ENCODE measurements at regions not wholly inside any gene's neighbourhood (a gene's known extent, or its start where the extent isn't known, plus 50 kb on each side); places are given as distances from the start of the nearest gene placed in this dataset.
"Not testable (repeated sequence)": the region's sequence is repeated elsewhere in the genome, so short reads cannot be mapped to it uniquely, and the experiment has no call there.

- no peak overlapping the region for H3K27ac ChIP-seq
- H3K4me2 ChIP-seq, result no peak overlapping the region
- H3K4me1 ChIP-seq, result no peaks in the 10 kb centered on the region
- H3K9me3 ChIP-seq, result no peaks in the 10 kb centered on the region
- H4K20me1 ChIP-seq, result no peaks in the 10 kb centered on the region
- H3K9ac ChIP-seq, result no peak overlapping the region
- H3K36me3 ChIP-seq, result no peaks in the 10 kb centered on the region
- no peaks in the 10 kb centered on the region for H3K27me3 ChIP-seq
- no peak overlapping the region for H3K4me3 ChIP-seq
- TF ChIP-seq Cebpa-rat (IDR thresholded peaks at IDR 0.05), result no peak
Observed at GRCh38 chr12:69168828-69169227, 70.5 kb upstream of the CPSF6 start.

GRCh38 chr12:69170293-69170692, 69.1 kb upstream of the CPSF6 start:
- no peak overlapping the region for H3K4me2 ChIP-seq
- H3K9me3 ChIP-seq, result no peaks in the 10 kb centered on the region
- H3K4me3 ChIP-seq, result no peak overlapping the region
- no peaks in the 10 kb centered on the region for H4K20me1 ChIP-seq
- H3K4me1 ChIP-seq, result no peaks in the 10 kb centered on the region
- H3K9ac ChIP-seq, result no peak overlapping the region
- H3K36me3 ChIP-seq, result no peaks in the 10 kb centered on the region
- H3K27me3 ChIP-seq, result no peaks in the 10 kb centered on the region
- no peak overlapping the region for H3K27ac ChIP-seq
- TF ChIP-seq Cebpa-rat (IDR thresholded peaks at IDR 0.05), result no peak

- H3K4me3 ChIP-seq, result no peak overlapping the region
- H3K27me3 ChIP-seq, result no peaks in the 10 kb centered on the region
- TF ChIP-seq Cebpa-rat (IDR thresholded peaks at IDR 0.05), result no peak
- no peak overlapping the region for H3K4me2 ChIP-seq
- peaks cover 13% of the 10 kb centered on the region for H3K9me3 ChIP-seq
- no peaks in the 10 kb centered on the region for H3K4me1 ChIP-seq
- H3K36me3 ChIP-seq, result no peaks in the 10 kb centered on the region
- H3K27ac ChIP-seq, result no peak overlapping the region
- no peak overlapping the region for H3K9ac ChIP-seq
- H4K20me1 ChIP-seq, result no peaks in the 10 kb centered on the region
Observed at GRCh38 chr12:69171881-69172280, 67.5 kb upstream of the CPSF6 start.

- Histone ChIP-seq H3K36me3 (no peaks in the 10 kb centered on the region), H3K4me2 (no peak overlapping the region), H3K27ac (no peak overlapping the region), H3K27me3 (no peaks in the 10 kb centered on the region), H3K9ac (no peak overlapping the region), H3K4me3 (no peak overlapping the region), H3K9me3 (peaks cover 14% of the 10 kb centered on the region), H3K4me1 (no peaks in the 10 kb centered on the region), H4K20me1 (no peaks in the 10 kb centered on the region)
- no peak for TF ChIP-seq Cebpa-rat (IDR thresholded peaks at IDR 0.05)
Observed at GRCh38 chr12:69172491-69172890, 66.9 kb upstream of the CPSF6 start.

- Histone ChIP-seq H3K4me3 (no peak overlapping the region), H3K9ac (no peak overlapping the region), H3K27ac (no peak overlapping the region), H3K9me3 (peaks cover 14% of the 10 kb centered on the region), H4K20me1 (no peaks in the 10 kb centered on the region), H3K4me1 (no peaks in the 10 kb centered on the region), H3K36me3 (no peaks in the 10 kb centered on the region), H3K27me3 (no peaks in the 10 kb centered on the region), H3K4me2 (no peak overlapping the region)
- no peak for TF ChIP-seq Cebpa-rat (IDR thresholded peaks at IDR 0.05)
Observed at GRCh38 chr12:69173368-69173767, 66.0 kb upstream of the CPSF6 start.

- Histone ChIP-seq H3K9me3 (peaks cover 36% of the 10 kb centered on the region), H3K4me3 (no peak overlapping the region), H3K36me3 (no peaks in the 10 kb centered on the region), H3K9ac (no peak overlapping the region), H3K27me3 (no peaks in the 10 kb centered on the region), H3K4me1 (peaks cover 9% of the 10 kb centered on the region), H3K4me2 (peak overlapping the region; percentile 42), H4K20me1 (no peaks in the 10 kb centered on the region), H3K27ac (no peak overlapping the region; the same call in 1 of the 2 replicates)
- no peak for TF ChIP-seq Cebpa-rat (IDR thresholded peaks at IDR 0.05)
Observed at GRCh38 chr12:69179786-69180185, 59.6 kb upstream of the CPSF6 start.

- peaks cover 69% of the 10 kb centered on the region for H3K9me3 ChIP-seq
- H3K27me3 ChIP-seq, H4K20me1 ChIP-seq, H3K4me1 ChIP-seq, H3K9ac ChIP-seq, H3K4me2 ChIP-seq, H3K27ac ChIP-seq, H3K36me3 ChIP-seq, H3K4me3 ChIP-seq: not testable (repeated sequence)
Observed at GRCh38 chr12:69187572-69187971, 51.8 kb upstream of the CPSF6 start.

- TF ChIP-seq Cebpa-rat (IDR thresholded peaks at IDR 0.05), result no peak
- H3K9me3 ChIP-seq, result peaks cover 84% of the 10 kb centered on the region
- no peaks in the 10 kb centered on the region for H3K4me1 ChIP-seq
- H3K4me3 ChIP-seq, result no peak overlapping the region
- H3K27ac ChIP-seq, result no peak overlapping the region
- H3K4me2 ChIP-seq, result no peak overlapping the region
- H3K27me3 ChIP-seq, result no peaks in the 10 kb centered on the region
- H3K36me3 ChIP-seq, result no peaks in the 10 kb centered on the region
- no peaks in the 10 kb centered on the region for H4K20me1 ChIP-seq
- H3K9ac ChIP-seq, result no peak overlapping the region
Observed at GRCh38 chr12:69189378-69189978, 49.9 kb upstream of the CPSF6 start.

Data from BLaER1 (cell line).